ENCODE measurements at regions not wholly inside any gene's neighbourhood (a gene's known extent, or its start where the extent isn't known, plus 50 kb on each side); places are given as distances from the start of the nearest gene placed in this dataset.
"Not testable (repeated sequence)": the region's sequence is repeated elsewhere in the genome, so short reads cannot be mapped to it uniquely, and the experiment has no call there.

- DNase-seq, result not testable (repeated sequence)
These were observed 1128.9 kb downstream of the GATA3 start for GRCh38 chr10:9183197-9183880.

- DNase-seq, result no peak
These were observed 1133.7 kb downstream of the GATA3 start for GRCh38 chr10:9188022-9188810.

- DNase-seq, result no peak
These were observed 1135.0 kb downstream of the GATA3 start for GRCh38 chr10:9189448-9189847.

GRCh38 chr10:9193120-9193519, 1138.6 kb downstream of the GATA3 start:
- no peak for DNase-seq

GRCh38 chr10:9195385-9195784, 1140.9 kb downstream of the GATA3 start:
- no peak for DNase-seq

GRCh38 chr10:9198611-9199010, 1144.1 kb downstream of the GATA3 start:
- peak; percentile 81 for DNase-seq

GRCh38 chr10:9205558-9205957, 1151.1 kb downstream of the GATA3 start:
- DNase-seq, result no peak

- DNase-seq, result peak; percentile 52
These were observed 1154.8 kb downstream of the GATA3 start for GRCh38 chr10:9209105-9209798.

GRCh38 chr10:9211228-9211627, 1156.7 kb downstream of the GATA3 start:
- no peak for DNase-seq

- DNase-seq, result no peak
These were observed 1160.1 kb downstream of the GATA3 start for GRCh38 chr10:9214618-9215017.

GRCh38 chr10:9215121-9215520, 1160.6 kb downstream of the GATA3 start:
- DNase-seq, result no peak

- DNase-seq, result no peak
These were observed 1165.4 kb downstream of the GATA3 start for GRCh38 chr10:9219860-9220259.

- DNase-seq, result peak; percentile 61
These were observed 1168.4 kb downstream of the GATA3 start for GRCh38 chr10:9222917-9223316.

GRCh38 chr10:9227679-9228365, 1173.3 kb downstream of the GATA3 start:
- no peak for DNase-seq

- peak; percentile 17 for DNase-seq
These were observed 1174.3 kb downstream of the GATA3 start for GRCh38 chr10:9228771-9229170.

GRCh38 chr10:9229702-9230244, 1175.3 kb downstream of the GATA3 start:
- no peak for DNase-seq

GRCh38 chr10:9230625-9231024, 1176.1 kb downstream of the GATA3 start:
- DNase-seq, result no peak

- DNase-seq, result no peak
These were observed 1179.7 kb downstream of the GATA3 start for GRCh38 chr10:9234191-9234590.

- no peak for DNase-seq
These were observed 1183.6 kb downstream of the GATA3 start for GRCh38 chr10:9238041-9238440.

- DNase-seq, result no peak
These were observed 1184.8 kb downstream of the GATA3 start for GRCh38 chr10:9239298-9239697.

GRCh38 chr10:9243941-9244411, 1189.5 kb downstream of the GATA3 start:
- no peak for DNase-seq

- DNase-seq, result peak; percentile 13
These were observed 1190.4 kb downstream of the GATA3 start for GRCh38 chr10:9244864-9245263.
